ENCODE measurements at regions not wholly inside any gene's neighbourhood (a gene's known extent, or its start where the extent isn't known, plus 50 kb on each side); places are given as distances from the start of the nearest gene placed in this dataset.
A peak's percentile ranks its signal among the peaks of the same experiment; 100 is the strongest.

DNA sequence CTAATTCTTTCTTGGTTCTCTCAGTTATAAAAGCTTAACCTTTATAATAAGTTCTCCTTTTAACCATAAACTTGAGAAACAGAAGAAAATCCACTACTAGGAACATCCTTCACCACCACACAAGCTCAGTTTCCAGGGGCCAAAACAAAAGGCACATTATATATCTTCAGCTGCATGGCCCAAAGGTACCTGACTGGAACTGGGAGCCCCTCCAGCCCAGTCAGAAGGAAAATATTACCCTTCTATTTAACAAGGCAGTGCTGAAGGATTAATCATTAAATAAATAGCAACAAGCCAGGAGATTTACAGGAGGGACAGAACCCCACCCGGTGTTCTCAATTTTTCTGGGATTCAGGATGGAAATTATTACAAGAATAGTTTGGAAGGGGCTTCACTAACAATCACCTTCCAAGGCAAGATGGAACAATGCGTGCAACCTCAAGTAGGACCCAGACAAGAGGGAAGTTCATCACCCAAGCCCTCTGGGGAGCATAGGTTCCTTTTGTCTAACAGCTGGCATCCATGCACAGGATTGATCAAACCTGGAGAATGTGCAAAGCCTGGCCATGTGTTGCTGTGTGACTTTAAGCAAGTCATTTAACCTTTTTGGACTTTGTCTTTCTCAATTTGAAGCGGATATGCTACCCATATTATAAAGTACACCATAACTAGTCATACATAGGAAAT lies 159.6 kb upstream of the SETBP1 start:
- DNase-seq: no peak

DNA sequence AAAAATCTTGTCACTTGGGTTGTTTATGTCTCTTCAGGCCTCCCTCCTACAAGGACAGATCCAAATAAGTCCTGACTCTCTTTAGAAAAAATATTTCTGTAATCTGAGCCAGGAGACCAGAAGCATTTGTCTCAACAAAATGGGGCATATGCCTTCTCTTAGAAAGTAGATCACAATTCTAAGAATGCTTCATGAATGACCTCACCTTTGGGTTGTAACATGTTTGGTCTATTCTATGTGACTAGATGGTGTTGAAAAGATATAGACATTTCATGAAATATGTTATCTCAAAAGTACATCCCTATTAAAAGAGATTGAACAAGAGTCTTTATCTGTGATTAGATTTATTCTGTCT lies 159.0 kb upstream of the SETBP1 start:
- no peak for DNase-seq

DNA sequence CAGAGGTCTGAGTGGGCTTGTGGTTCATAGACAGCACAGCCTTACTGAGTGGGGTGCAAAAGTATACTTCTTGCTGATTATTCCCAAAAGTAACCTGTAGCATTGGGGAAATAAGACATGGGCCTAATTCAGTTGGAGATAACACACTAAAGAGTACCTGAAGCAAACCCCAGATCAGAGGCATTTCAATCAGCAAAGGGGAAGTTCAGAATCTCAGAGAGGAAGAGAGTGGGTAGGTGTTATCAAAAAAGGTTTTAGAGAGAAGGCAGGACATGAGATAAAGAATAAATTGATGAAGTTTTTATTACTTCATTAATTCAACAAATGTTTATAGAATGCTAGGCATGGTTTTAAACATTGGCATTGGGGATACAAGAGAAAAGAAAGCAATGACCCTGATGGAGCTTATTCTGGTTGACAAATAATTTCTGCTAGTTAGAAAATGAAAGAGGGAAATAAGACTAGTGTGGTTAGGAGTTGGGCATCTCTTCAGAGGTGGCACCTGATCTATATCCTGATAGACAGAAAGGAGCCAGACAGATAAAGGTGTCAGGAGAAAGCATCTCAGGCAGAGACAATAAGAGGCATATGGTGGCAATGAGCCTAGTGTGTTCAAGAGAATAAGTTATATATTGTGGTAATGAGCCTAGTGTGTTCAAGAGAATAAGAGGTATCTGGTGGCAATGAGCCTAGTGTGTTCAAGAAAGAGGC lies 153.8 kb upstream of the SETBP1 start:
- no peak for DNase-seq

DNA sequence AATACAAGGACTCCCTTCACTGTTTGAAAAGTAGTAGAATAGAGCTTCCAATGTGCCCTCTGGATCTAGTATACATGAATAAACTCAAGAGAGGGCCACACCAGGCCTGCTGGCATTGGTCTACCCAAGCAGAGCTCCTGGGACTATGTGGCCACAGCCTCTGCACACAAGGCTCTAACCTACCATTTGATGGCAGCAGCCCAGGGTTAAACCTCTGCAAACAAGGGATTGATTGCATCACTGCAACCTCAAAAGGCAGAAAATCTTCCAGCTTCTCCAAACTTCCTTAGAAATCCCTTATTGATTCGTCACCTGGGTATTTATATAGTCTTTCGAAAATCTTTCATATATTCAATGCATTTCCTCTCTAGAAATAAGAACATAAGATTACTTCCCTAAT lies 147.6 kb upstream of the SETBP1 start:
- DNase-seq: no peak

DNA sequence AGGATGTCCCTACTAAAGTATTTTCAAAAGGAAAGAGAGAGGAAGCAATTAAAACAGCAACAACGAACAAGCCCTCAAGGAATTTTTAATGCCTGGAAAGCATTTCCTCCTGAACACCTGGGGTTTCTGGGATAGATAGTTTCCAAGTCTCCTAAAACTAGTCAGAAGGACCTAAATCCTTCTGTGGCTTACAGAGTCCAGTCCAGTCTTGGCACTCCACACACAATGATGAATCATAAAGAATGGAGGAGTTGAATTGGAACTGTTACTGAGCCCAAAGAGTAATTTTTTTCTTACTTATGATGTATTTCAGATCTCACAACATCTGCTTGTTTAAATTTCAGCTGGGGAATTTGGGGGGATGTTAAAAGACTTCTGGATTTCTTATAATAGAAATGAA lies 144.6 kb upstream of the SETBP1 start:
- DNase-seq: peak; percentile 52

DNA sequence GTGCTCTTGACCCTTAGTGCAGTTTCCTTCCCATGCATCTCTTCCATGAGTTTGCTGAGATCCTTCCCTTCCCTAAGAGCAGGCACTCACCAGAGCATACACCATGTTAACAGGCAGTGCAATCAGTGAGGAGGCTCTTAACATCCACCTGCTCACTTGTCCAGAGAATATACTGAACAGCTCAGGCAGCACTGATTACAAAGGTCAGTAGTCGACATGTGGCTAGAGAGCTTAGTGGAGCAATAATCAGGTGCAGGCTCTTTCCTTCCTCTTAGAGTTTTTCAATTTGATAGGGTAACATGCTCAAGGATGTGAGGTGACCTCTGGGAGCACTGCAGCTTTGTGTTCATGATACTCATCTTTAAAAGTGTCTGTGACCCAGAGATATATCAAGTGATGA lies 144.1 kb upstream of the SETBP1 start:
- DNase-seq: no peak

DNA sequence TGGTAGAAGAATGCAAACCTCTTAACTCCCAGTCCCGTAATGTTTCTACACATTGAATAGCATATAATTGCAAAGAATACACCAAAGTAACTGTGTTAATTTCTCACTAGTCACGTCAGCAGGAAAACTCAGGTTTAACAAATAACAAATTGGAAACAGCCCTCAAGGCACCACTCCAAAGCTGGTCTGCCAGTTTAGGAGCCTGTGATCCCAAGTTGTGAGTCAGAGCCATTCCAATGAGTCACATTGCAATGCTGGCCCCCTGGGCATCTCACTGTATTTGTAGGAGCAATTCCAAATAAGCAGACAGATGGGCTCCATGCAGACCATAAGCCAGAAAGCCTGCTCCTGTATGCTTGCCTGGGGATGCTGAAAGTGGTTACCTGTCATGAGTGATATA lies 143.2 kb upstream of the SETBP1 start:
- DNase-seq: peak; percentile 77

DNA sequence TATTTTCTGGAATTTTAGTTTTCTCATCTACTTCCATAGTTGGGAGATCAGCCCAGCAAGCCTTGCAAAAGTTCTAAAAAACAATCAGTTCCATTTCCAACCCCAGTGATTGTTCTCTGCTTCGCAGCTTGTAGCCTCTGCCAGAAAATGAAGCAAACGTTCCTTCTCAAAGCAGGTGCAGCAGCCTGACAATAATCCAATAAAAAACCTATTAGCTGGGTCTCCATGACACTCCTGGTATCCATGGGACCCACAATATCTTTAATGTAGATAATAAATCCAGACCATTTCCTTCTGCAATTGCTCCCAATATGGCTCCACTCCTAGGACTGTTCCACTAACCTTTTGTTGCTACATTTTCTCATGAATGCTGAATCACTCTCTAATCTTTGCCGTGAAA lies 140.8 kb upstream of the SETBP1 start:
- no peak for DNase-seq

DNA sequence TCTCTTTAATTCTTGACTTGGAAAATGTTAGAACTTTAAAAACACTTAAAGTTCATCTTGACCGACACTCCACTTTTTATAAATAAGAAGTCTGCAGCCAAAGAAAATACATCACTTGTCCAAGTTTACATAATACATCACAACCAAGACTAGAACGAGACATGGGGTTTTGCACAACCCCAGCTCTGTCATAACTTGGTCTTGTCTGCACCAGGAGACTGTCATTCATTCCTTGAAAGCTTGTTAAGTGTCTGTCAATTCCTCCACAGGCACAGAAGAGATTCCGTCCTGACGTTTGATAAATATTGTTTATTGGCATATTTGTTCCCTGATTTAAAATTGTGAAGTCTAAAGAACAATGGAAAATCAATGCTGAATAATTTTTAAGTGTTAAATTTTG lies 139.5 kb upstream of the SETBP1 start:
- DNase-seq: no peak

DNA sequence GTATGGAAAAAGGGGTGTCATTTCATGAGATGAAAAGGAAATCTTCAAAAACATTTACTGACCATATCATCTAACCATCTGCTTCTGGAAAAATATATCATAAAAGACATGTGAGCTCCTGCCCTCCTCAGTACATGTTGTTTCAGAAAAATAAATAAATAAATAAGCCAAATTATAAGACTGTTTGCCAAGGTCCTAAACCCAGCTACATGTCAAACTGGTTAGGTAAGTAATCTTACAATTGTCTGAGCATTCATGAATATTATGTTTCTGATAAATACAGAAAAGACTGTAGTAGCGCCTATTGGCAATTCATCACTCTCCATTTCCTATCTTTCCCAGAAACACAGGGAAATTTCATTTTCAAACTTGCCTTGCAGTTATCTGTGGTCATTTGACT lies 138.9 kb upstream of the SETBP1 start:
- DNase-seq: no peak

DNA sequence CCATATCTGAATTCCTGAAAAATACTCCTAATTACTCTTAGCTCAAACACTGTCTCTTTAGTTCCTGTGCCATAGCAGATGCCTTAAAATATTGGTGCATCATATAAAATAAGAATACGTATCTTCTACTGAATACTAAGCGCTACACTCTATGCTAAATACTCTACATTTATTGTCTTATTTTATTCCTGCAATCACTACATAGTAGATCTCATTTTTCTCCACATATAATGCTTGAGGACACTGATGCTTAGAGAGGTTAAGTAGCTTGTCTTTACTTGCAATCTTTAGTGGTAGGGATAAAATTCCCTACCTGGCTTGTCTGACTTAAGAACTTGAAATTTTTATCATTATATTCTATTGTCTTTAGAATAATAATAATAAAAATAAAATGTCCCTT lies 137.3 kb upstream of the SETBP1 start:
- DNase-seq: no peak

DNA sequence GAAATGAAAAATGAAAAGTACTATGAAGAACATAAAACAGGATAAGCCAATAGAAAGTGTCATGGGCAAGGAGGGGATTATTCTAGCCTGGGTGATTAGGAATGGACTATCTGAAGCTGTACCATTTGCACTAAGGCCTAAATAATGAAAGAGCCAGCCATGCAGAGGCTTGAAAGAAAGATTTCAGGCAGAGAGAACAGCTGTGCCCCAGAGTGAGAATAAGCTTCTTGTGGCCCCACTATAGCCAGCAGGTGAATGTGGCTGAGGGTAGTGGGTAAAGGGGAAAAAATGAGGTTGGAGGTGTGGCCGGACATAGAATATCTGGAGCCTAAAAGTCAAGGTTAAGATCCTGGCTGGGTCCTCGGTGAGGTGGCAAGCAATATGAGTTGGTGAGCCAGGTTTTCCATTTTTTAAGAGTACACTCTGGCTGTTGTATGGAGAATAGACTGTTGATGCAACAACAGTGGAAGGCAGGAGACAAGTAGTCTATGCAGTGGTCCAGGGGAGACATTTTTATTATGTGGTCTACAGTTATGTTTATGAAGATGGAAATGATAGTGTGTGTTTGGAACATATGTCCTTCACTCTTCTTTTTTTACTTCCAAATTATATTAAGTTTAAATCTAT lies 135.2 kb upstream of the SETBP1 start:
- DNase-seq: no peak

DNA sequence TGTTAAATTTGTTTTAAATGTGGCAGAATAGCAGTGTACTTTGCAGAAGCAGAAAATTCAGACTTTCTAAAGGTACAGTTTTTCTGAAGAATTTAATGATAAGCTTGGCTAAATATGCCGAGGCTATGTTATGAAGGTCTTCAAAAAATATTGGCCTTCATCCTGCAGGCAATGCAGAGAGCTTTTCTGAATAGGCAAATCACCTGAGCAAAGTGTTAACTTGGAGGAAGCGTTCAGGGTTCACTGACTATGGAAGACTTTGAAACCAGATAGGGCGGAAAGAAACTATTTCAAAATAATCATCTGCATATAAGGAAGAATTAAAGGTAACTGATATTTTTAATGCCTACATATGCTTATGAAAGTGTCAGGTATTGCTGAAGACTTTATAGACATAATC lies 133.7 kb upstream of the SETBP1 start:
- DNase-seq: no peak

DNA sequence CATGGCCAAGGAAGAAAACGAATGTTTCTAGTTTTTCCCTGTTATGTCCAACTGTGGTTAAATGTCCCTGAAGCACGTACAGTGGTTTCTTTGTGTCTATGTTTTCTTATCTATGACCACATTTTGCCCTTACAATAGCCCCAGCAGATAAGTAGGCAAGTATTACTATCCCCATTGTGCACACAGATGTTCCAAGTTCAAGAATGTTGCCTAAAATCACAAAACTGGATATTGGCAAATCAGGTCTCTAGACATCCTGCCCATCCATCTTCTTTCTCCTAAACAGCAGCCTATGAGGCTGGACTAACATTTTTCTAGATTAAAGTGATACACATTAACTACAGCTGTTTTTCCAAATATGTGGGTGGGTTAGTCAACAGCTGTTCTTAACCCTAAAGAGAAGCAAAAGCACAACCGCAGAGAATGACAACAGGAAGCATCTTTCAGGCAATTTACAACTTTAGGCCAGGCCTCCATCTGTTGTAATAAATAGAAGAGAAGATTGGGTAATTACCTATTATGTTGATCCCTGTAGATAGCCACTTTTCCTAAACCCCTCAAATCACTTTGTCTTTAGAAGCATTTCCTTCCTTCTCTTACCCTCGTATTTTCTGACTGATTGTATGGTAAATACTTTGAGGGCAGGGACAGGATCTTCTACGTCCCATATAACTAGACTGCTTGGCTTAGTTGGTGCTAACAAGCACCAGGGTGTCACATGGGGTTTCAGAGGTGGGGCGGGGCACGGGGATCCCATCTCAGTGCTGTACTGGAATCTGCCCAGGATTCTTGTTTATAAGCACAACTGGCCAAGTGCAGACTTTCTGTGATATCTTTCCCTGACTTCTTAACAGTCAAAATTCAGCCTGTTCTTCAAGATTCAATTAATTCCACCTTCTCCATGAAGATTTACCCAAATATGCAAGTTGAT lies 132.1 kb upstream of the SETBP1 start:
- no peak for DNase-seq

DNA sequence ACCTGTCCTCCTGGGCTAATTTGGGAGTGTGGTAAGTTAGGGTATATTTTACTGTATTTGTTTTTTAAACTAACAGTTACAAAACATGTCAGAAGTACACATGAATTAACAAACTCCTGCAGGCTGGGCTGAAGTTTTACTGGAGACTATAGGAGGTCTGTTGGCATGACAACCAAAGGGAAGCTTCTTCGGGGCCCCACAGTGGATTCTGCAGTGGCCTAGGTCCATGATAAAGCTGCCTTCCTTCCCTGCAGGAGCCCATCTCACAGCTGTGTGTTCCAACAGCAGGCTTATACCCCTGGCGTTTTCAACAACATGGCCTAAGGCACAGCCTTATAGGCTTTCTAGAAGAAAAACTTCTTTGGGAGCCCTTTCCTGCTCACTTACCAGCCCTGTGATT lies 128.0 kb upstream of the SETBP1 start:
- DNase-seq: no peak

DNA sequence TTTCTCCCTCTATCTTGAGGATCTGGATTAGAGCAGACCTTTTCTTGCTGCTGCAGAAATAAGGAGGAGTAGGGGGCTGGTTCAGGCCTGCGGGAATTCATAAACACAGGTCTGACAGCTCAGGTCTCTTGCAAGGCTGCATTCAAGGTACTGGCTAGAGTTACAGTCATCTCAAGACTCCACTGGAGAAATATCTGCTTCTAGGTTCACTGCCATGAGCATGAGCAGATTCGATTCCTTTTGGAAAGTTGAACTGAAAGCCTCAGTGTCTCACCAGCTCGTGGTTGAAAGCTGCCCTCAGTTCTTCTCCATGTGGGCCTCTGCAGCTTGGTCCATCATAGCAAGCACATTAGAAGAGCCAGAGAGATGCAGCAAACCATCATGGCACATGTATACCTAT lies 124.4 kb upstream of the SETBP1 start:
- no peak for DNase-seq

DNA sequence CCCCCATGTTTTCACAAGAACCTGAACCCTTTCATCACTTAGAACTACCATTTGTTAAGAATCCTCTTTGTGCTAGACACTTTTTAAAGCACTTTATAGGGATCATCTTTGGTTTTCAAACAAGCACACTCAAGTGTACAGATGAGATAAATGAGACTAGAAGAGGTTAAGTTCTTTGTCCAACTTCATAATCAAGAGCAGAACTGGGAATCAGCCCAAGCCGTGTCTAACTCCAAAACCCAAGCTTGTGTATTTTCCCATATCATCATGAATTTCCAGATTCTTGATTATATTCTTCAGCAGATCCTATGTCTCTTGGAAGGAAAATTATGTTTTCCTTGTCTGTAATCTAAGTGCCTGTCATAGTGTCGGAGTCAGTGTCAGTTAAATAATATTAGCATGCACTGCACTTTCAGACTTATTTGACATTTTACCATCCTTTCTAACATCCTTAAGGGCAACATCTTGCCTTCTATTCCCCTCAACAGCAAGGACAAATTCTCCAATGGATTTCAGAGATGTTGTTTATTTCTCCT lies 123.0 kb upstream of the SETBP1 start:
- DNase-seq: no peak

DNA sequence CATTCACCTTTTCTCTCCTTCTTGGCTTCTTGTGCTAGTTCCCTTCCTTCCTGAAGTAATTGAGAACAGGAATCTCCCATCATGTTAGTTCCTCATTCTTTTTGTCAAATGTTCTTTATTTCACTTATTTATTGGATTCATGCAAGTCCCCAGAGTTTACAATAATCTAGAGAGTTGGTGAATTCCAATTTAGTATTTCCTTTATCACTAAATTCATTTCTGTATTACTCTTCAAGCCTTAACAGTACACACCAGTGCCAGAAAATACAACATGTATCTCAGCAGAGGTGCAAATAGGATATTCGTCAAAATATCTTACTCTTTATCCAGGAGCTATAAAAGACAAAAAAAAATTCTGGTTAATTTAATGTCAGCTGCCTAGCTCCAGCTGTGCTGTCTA lies 121.9 kb upstream of the SETBP1 start:
- no peak for DNase-seq

DNA sequence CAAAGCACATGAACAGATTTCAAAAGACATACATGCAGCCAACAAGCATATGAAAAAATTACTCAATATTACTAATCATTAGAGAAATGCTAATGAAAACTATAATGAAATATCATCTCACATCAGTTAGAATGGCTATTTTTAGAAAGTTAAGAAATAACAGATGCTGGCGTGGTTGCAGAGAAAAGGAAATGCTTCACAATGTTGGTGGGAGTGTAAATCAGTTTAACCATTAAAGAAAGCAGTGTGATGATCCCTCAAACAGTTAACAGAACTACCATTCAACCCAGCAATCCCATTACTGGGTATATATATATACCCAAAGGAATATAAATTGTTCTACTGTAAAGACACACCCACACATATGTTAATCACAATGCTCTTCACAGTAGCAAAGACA lies 117.7 kb upstream of the SETBP1 start:
- no peak for DNase-seq

DNA sequence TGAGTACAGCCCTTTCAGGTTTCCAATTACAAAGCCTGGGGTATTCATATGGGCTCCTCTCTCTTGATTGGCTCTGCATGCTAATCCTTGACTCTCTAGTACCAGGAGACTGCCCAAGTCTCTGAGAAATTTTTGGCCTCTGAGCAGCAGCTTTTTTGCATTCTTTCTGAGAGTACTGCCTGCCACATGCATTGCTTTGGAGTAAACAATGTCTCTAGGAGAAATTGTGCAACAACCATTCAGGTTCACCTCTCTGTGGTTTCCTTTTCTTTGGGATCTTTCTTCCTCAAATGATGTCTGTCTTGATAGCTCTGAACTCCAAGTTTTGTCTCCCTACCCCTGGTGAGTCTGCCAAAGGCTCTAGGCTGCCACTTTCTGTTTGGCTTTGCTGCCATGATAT lies 115.8 kb upstream of the SETBP1 start:
- peak; percentile 82 for DNase-seq

DNA sequence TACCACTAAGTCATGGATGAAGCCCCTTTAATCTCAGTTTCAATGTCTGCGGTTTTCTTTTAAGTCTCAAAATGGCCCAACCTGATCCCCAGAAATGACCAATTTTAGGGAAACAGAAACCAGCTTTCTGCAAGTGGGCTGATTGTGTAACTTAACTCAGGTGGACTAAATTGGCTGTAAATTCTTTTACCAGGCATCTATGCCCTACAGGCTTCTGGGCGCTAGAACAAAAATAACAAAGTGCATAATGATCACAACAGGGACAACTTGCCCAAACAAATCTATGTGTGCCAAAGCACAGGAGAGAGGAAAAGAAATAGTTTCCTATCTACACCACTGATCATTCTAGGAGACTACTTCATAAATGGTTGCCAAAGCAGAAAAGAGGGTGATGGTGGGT lies 112.3 kb upstream of the SETBP1 start:
- DNase-seq: no peak

DNA sequence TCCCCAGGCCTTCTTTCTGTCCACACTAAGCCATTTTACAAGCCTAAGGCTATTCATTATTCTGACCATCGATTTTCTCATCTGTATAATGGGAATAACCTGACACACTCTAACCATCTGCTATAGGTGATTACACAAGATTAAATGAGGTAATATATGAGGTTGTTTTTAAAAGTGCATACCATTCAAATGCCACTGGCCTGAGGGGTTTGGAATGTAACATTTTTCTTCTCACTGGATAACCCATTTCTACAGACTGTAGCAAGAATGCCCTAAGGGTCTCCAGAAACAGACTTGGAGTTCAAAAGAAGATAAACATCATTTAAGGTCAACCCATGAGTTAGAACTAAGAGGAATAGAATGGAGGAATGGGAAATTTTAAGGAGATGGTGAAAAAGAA lies 111.7 kb upstream of the SETBP1 start:
- peak; percentile 4 for DNase-seq

DNA sequence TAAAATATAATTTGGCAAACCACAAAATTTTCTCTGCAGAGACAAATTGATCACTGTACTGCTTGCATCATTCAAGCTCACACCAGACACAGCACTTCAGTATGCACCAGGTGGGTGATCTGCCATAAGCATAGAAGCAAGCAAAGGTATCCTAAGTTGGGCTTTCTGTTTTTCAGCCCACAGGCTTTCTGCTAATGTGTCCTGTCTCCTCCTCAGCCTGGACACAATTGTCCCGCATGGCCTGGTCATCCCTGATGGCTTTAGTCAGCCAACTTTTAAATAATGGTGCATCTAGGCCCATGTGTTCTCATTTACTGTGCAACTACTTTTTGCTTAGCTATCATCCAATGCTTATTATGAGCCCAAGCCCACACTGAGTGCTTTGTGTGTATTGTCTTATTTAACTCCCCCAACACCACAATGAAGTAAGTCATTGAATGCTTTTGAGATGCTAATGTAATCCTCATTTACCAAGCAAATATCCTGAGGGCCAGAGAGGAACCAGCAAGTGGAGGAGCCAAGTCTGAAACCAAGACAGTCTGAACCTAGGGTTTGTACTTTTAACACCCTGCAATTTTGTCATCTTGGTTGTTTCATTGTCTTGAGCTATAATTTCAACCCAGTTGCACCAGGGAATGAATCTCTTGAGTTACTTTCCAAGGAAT lies 111.2 kb upstream of the SETBP1 start:
- no peak for DNase-seq
